ENCODE measurements at regions not wholly inside any gene's neighbourhood (a gene's known extent, or its start where the extent isn't known, plus 50 kb on each side); places are given as distances from the start of the nearest gene placed in this dataset.

DNA sequence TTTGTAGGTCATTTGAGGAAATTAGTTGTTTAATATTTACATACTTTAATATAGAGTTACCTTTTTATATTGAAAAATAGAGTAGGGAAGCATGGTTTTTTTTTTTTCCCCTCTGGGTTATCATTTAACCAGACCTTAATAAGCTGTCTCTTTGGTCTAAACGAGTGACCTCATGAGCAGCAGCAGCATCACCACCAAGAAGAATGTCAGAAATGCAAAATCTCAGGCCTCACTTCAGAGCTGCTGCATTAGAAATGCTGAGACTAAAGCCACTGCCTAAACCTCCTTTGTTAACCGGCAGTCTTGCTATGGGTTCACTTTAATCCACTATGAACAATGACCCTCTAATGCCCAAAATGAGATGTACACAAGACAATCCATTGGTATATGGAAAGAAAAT, 733.7 kb upstream of the FAM98A start:
- intact Hi-C loops (cut with micrococcal nuclease; ENCODE audit: unreplicated experiment): no loop called here
- TF ChIP-seq EZH2 (IDR thresholded peaks at IDR 0.05; ENCODE audit: low read depth): no peak
- TF ChIP-seq, protein P1, sequence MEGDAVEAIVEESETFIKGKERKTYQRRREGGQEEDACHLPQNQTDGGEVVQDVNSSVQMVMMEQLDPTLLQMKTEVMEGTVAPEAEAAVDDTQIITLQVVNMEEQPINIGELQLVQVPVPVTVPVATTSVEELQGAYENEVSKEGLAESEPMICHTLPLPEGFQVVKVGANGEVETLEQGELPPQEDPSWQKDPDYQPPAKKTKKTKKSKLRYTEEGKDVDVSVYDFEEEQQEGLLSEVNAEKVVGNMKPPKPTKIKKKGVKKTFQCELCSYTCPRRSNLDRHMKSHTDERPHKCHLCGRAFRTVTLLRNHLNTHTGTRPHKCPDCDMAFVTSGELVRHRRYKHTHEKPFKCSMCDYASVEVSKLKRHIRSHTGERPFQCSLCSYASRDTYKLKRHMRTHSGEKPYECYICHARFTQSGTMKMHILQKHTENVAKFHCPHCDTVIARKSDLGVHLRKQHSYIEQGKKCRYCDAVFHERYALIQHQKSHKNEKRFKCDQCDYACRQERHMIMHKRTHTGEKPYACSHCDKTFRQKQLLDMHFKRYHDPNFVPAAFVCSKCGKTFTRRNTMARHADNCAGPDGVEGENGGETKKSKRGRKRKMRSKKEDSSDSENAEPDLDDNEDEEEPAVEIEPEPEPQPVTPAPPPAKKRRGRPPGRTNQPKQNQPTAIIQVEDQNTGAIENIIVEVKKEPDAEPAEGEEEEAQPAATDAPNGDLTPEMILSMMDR (conservative IDR thresholded peaks at IDR 0.05): no peak
- H3K4me1 ChIP-seq (replicated peaks; ENCODE audit: insufficient read depth): no peaks in the 10 kb centered on the region
- no peaks in the 10 kb centered on the region for H3K36me3 ChIP-seq (ENCODE audit: low read depth)
- H3K27me3 ChIP-seq (ENCODE audit: insufficient read depth, low read depth): peaks cover 2% of the 10 kb centered on the region; the same call in 1 of the 2 replicates
- H3K9me2 ChIP-seq (ENCODE audit: insufficient read depth): no peaks in the 10 kb centered on the region
- POLR2A ChIA-PET (ENCODE audit: unreplicated experiment): no interaction called here
- H3K4me3 ChIP-seq: no peak overlapping the region
- no peaks in the 10 kb centered on the region for H3K79me2 ChIP-seq (ENCODE audit: low read depth)
- no peaks in the 10 kb centered on the region for H4K20me1 ChIP-seq (ENCODE audit: insufficient read depth)
- CTCF ChIA-PET: no interaction called here
- H3K9me3 ChIP-seq (ENCODE audit: insufficient read depth, low read depth): no peaks in the 10 kb centered on the region
- no TSS peak for BruUV-seq (replicated peaks)
- no peak for DNase-seq
- H3K4me2 ChIP-seq: no peak overlapping the region
- H3K27ac ChIP-seq: no peak overlapping the region
- no peaks in the 10 kb centered on the region for H3F3A ChIP-seq (ENCODE audit: insufficient read depth, low read depth)
- H2AFZ ChIP-seq: no peak overlapping the region

DNA sequence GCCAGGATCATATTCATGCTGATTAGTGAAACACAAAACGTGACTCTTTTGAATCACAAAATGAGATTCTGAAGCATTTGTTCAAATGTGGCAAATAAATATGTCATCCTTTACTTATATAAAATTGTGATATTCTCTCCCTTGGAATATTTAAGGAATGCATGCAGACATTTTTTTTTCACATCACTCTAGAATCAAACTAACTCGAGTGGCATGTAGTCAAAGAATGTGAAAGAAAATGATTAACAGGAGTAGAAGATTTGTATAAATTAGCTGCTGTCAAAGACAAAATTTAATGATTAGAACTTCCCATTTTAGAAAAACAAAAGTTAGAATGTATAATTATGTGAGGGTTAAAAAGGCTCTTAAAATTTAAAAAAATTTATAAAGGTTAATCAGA, 721.0 kb upstream of the FAM98A start:
- H3K9me3 ChIP-seq (ENCODE audit: insufficient read depth, low read depth): no peaks in the 10 kb centered on the region
- H3K4me2 ChIP-seq: no peak overlapping the region
- TF ChIP-seq EZH2 (IDR thresholded peaks at IDR 0.05; ENCODE audit: low read depth): no peak
- TF ChIP-seq, protein P1 (conservative IDR thresholded peaks at IDR 0.05): no peak
- no peak overlapping the region for H3K27ac ChIP-seq
- ChIA-PET CTCF (no interaction called here), POLR2A (ENCODE audit: unreplicated experiment) (no interaction called here)
- no peak overlapping the region for H3K4me3 ChIP-seq
- no TSS peak for BruUV-seq (replicated peaks)
- peaks cover 3% of the 10 kb centered on the region; the same call in 1 of the 2 replicates for H3K27me3 ChIP-seq (ENCODE audit: insufficient read depth, low read depth)
- no peaks in the 10 kb centered on the region for H3K79me2 ChIP-seq (ENCODE audit: low read depth)
- no peak overlapping the region for H2AFZ ChIP-seq
- no peaks in the 10 kb centered on the region for H3K4me1 ChIP-seq (replicated peaks; ENCODE audit: insufficient read depth)
- no peak for DNase-seq
- intact Hi-C loops (cut with micrococcal nuclease; ENCODE audit: unreplicated experiment): no loop called here
- H4K20me1 ChIP-seq (ENCODE audit: insufficient read depth): no peaks in the 10 kb centered on the region
- no peaks in the 10 kb centered on the region for H3K36me3 ChIP-seq (ENCODE audit: low read depth)
- H3K9me2 ChIP-seq (ENCODE audit: insufficient read depth): no peaks in the 10 kb centered on the region; the same call in 1 of the 2 replicates
- H3F3A ChIP-seq (ENCODE audit: insufficient read depth, low read depth): no peaks in the 10 kb centered on the region

GRCh38 chr2:34317797-34318196, 718.7 kb upstream of the FAM98A start:
- no peaks in the 10 kb centered on the region for H4K20me1 ChIP-seq (ENCODE audit: insufficient read depth)
- H3K4me3 ChIP-seq: no peak overlapping the region
- no peaks in the 10 kb centered on the region for H3K79me2 ChIP-seq (ENCODE audit: low read depth)
- intact Hi-C loops (cut with micrococcal nuclease; ENCODE audit: unreplicated experiment): no loop called here
- H3K9me2 ChIP-seq (ENCODE audit: insufficient read depth): no peaks in the 10 kb centered on the region; the same call in 1 of the 2 replicates
- H3K4me1 ChIP-seq (replicated peaks; ENCODE audit: insufficient read depth): no peaks in the 10 kb centered on the region
- POLR2A ChIA-PET (ENCODE audit: unreplicated experiment): no interaction called here
- H2AFZ ChIP-seq: no peak overlapping the region
- BruUV-seq (replicated peaks): no TSS peak
- no peak for DNase-seq
- H3K27ac ChIP-seq: no peak overlapping the region
- no peaks in the 10 kb centered on the region for H3K9me3 ChIP-seq (ENCODE audit: insufficient read depth, low read depth)
- H3K27me3 ChIP-seq (ENCODE audit: insufficient read depth, low read depth): peaks cover 3% of the 10 kb centered on the region; the same call in 1 of the 2 replicates
- no peaks in the 10 kb centered on the region for H3K36me3 ChIP-seq (ENCODE audit: low read depth)
- CTCF ChIA-PET: no interaction called here
- TF ChIP-seq, protein P1 (conservative IDR thresholded peaks at IDR 0.05): no peak
- TF ChIP-seq EZH2 (IDR thresholded peaks at IDR 0.05; ENCODE audit: low read depth): no peak
- no peak overlapping the region for H3K4me2 ChIP-seq
- no peaks in the 10 kb centered on the region for H3F3A ChIP-seq (ENCODE audit: insufficient read depth, low read depth)

Measured in PC-9 (cell line).